HFFc6 (cell line): ENCODE measurements at regions not wholly inside any gene's neighbourhood (a gene's known extent, or its start where the extent isn't known, plus 50 kb on each side); places are given as distances from the start of the nearest gene placed in this dataset.
A peak's percentile ranks its signal among the peaks of the same experiment; 100 is the strongest.

Experiments used
- DNase-seq: peaks from one replicate; pipeline ENCODE4 v3.0.0-alpha.2; 2018
- H3K27ac Mint-ChIP-seq: 2 replicates; pipeline ENCODE4 v1.8.0; 2020; ENCODE audit warnings: mild to moderate bottlenecking, mixed read lengths
- H3K27me3 Mint-ChIP-seq: 2 replicates; pipeline ENCODE4 v1.8.0; 2021; ENCODE audit warnings: mild to moderate bottlenecking, moderate library complexity, mixed read lengths; ENCODE audit not compliant: insufficient read depth
- H3K36me3 Mint-ChIP-seq: 2 replicates; pipeline ENCODE4 v1.8.0; 2021; ENCODE audit warnings: low read depth, mixed read lengths
- H3K4me1 Mint-ChIP-seq: 2 replicates; pipeline ENCODE4 v1.8.0; 2020; ENCODE audit warnings: low read depth, mixed read lengths
- H3K4me3 Mint-ChIP-seq: 2 replicates; pipeline ENCODE4 v1.8.0; 2020; ENCODE audit warnings: mild to moderate bottlenecking, moderate library complexity, mixed read lengths
- H3K9me3 Mint-ChIP-seq: 2 replicates; pipeline ENCODE4 v1.8.0; 2020; ENCODE audit warnings: mild to moderate bottlenecking, mixed read lengths
- TF ChIP-seq, protein P1 (sequence below): fragments of 200-600 bp; sonication (generic); IDR thresholded peaks from 2 replicates; pipeline ENCODE4 v1.5.0; 2021; ENCODE audit warnings: antibody characterized with exemption, mild to moderate bottlenecking

GRCh38 chr2:207319316-207319715 lies 153.6 kb upstream of the KLF7 start:
- no peak overlapping the region for H3K27ac Mint-ChIP-seq
- no peaks in the 10 kb centered on the region for H3K9me3 Mint-ChIP-seq
- TF ChIP-seq, protein P1, sequence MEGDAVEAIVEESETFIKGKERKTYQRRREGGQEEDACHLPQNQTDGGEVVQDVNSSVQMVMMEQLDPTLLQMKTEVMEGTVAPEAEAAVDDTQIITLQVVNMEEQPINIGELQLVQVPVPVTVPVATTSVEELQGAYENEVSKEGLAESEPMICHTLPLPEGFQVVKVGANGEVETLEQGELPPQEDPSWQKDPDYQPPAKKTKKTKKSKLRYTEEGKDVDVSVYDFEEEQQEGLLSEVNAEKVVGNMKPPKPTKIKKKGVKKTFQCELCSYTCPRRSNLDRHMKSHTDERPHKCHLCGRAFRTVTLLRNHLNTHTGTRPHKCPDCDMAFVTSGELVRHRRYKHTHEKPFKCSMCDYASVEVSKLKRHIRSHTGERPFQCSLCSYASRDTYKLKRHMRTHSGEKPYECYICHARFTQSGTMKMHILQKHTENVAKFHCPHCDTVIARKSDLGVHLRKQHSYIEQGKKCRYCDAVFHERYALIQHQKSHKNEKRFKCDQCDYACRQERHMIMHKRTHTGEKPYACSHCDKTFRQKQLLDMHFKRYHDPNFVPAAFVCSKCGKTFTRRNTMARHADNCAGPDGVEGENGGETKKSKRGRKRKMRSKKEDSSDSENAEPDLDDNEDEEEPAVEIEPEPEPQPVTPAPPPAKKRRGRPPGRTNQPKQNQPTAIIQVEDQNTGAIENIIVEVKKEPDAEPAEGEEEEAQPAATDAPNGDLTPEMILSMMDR, result no peak
- H3K4me1 Mint-ChIP-seq, result peaks cover 37% of the 10 kb centered on the region
- no peak overlapping the region for H3K4me3 Mint-ChIP-seq
- DNase-seq, result no peak
- no peaks in the 10 kb centered on the region for H3K36me3 Mint-ChIP-seq
- H3K27me3 Mint-ChIP-seq, result peaks cover 2% of the 10 kb centered on the region

DNA sequence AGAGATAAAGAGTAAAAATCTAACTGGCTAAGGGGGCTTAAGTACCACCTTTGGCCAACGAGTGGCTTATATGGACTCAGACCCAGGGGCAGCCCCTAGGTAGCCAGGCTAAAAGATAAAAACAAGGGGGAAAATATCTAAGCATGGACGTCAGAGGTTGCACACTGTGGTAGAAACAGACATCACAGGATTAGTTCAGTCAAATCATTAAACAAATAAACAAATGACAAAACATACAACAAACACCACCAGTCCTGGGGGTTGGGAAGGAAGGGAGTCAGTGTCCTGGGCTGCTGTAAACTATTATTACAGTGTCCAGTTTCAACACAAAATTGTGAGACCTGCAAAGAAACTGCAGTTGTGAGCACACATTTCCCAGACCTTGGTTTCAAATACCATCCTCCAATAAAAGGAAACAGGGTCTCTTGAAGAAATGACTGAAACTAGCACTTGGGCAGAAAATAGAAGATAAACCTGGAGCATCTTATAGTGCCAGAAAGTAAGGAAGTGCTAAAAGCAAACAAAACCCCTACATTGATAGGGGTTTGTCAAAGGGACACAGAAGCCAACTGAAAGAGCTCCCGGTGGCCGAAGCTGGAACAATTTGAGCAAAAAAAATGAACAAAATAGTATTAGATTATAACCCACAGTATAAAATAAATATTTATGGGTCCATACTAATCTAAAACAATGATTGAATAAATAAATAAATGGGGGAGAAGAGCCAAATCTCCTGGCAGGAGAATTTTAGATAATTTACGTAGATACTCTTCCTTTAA lies 154.8 kb upstream of the KLF7 start:
- H3K36me3 Mint-ChIP-seq, result no peaks in the 10 kb centered on the region
- peaks cover 2% of the 10 kb centered on the region; the same call in 1 of the 2 replicates for H3K27me3 Mint-ChIP-seq
- peaks cover 31% of the 10 kb centered on the region for H3K4me1 Mint-ChIP-seq
- no peaks in the 10 kb centered on the region for H3K9me3 Mint-ChIP-seq
- no peak overlapping the region for H3K4me3 Mint-ChIP-seq
- H3K27ac Mint-ChIP-seq, result no peak overlapping the region
- no peak for DNase-seq
- TF ChIP-seq, protein P1, result peak; percentile 45

GRCh38 chr2:207321514-207321913 lies 155.8 kb upstream of the KLF7 start:
- TF ChIP-seq, protein P1, result no peak
- no peak for DNase-seq

GRCh38 chr2:207324001-207324400 lies 158.3 kb upstream of the KLF7 start:
- H3K4me1 Mint-ChIP-seq, result peaks cover 12% of the 10 kb centered on the region
- DNase-seq, result no peak
- H3K27ac Mint-ChIP-seq, result no peak overlapping the region
- no peak overlapping the region for H3K4me3 Mint-ChIP-seq
- TF ChIP-seq, protein P1, result no peak
- H3K36me3 Mint-ChIP-seq, result no peaks in the 10 kb centered on the region
- H3K27me3 Mint-ChIP-seq, result no peaks in the 10 kb centered on the region; the same call in 1 of the 2 replicates
- no peaks in the 10 kb centered on the region for H3K9me3 Mint-ChIP-seq

More at GRCh38 chr2:207321514-207321913, 155.8 kb upstream of the KLF7 start:
- Mint-ChIP-seq H3K27me3 (peaks cover 2% of the 10 kb centered on the region; the same call in 1 of the 2 replicates), H3K4me3 (no peak overlapping the region), H3K9me3 (no peaks in the 10 kb centered on the region), H3K36me3 (no peaks in the 10 kb centered on the region), H3K4me1 (peaks cover 31% of the 10 kb centered on the region), H3K27ac (no peak overlapping the region)

DNA sequence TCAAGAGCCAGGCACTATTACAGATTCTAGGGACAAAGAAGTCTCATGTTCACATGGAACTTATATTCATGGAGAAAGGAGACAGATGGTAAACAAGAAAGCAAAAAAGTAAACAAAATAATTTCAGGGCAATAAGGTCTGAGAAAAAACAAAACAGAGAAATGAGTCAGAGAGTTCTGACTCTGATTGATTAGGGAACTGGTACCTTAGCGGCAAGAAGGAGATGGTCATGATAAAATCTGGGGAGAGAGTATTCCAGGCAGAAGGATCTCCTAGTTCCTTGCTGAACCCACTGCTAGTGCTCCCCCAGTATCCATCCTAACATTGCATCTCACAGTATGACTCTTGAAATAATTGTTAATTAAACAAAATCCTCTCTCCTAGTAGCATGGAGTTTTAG lies 161.8 kb upstream of the KLF7 start:
- H3K4me1 Mint-ChIP-seq, result peaks cover 31% of the 10 kb centered on the region
- no peak overlapping the region for H3K27ac Mint-ChIP-seq
- TF ChIP-seq, protein P1, result no peak
- no peaks in the 10 kb centered on the region; the same call in 1 of the 2 replicates for H3K27me3 Mint-ChIP-seq
- no peaks in the 10 kb centered on the region for H3K9me3 Mint-ChIP-seq
- no peaks in the 10 kb centered on the region for H3K36me3 Mint-ChIP-seq
- DNase-seq, result no peak
- no peak overlapping the region for H3K4me3 Mint-ChIP-seq
